HG03060 (cell line): ENCODE measurements at regions not wholly inside any gene's neighbourhood (a gene's known extent, or its start where the extent isn't known, plus 50 kb on each side); places are given as distances from the start of the nearest gene placed in this dataset.
A peak's percentile ranks its signal among the peaks of the same experiment; 100 is the strongest.

Experiments
- ATAC-seq: cut with Tn5 transposase; IDR thresholded peaks from one replicate; pipeline ENCODE4 v1.9.1; 2021; ENCODE audit warnings: low read depth, moderate number of reproducible peaks; ENCODE audit not compliant: unreplicated experiment

DNA sequence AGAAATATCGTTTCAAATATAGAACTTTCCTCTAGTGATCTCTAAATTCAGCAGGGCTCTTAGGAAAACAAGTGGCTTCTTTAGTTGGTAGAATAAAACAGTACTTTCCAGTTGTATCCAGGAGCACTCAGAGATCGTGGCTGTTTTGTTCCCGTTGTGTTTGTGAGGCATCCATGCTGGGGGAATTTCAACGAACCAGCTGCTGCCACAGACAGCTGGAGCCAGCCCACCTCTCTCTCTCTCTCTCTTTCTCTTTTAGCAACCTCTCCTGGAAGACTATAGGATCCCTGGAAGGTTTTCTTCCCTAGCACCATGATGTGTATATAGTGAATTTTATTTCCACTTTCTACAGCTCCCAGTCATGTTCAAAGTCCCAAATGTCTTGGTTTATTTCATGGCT is 1116.0 kb upstream of the SEMA6A start:
- no peak for ATAC-seq

DNA sequence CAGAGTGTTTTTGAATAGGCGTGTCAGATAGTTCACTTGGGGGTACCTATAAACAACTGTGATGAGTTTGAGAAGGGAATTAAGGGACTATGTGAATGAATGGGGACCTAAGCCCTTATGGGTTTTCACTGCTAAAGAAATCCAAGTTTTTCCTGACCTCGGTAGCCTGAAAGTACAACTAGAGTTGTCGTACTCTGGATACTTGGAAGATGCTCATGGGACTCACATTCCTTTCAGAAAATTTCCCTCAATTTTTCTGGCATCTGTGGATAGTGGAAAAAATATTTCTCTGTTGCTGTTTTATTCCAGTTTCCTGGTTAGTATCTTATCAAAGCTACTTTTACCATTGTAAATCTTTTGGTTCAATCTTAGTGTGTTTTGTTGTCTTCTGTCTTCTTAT is 1112.3 kb upstream of the SEMA6A start:
- ATAC-seq: no peak

DNA sequence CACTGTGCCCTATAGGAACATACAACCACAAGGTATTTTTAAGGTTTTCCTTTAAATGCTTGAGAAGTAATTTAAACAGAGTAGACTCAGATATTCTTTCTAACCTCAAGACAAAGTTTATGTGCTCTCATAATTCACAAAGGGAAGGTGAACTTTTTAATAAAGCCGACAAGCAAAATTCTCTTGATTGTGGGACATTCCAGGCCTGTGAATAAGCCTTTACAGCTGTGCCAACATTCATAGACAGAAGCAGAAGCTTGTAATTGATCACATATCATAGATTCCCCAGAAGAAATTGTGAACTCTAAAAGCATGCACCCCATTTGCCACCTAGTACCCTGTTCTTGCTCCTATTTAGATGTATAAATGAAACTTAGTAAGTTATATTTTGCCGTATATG is 1107.8 kb upstream of the SEMA6A start:
- ATAC-seq: no peak

DNA sequence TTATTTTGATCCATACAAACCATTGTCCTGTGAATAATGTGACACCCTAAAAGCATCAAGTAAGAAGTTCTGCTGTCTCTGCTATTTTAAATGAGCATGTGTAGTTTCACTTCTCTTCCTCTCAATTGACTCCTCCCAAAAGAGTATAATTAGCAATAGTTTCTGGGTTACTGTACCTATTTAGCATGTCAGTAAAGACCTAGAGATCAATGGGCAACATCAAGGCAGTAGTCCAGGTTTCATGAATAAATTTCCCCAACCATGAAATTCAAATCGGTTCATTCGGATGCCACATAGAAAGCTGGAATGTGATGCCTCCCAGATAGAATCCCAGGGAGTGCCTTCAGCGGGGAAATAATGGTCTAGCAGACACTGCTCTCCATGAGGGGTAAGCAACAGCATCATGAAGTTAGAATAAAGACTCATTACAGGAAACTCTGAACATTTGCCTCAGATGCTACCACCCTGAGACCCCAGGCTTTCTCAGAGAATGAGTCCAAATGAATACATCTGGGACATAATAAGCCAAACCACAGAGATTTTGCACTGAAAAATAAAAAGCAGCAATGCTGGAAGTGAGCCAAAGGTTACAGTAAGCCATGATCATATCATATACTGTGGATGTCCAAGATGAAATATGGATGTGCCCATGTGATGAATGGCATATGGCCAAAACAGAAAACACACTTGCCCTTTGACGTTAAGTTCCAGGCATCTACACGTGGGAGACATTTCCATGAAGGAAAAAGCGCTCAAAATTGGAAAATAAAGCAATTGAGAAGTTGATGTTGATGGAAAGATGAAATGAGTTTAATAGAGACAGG is 1107.0 kb upstream of the SEMA6A start:
- peak; percentile 88 for ATAC-seq

GRCh38 chr5:117680426-117680825 is 1105.8 kb upstream of the SEMA6A start:
- ATAC-seq: no peak

GRCh38 chr5:117679046-117679445 is 1104.4 kb upstream of the SEMA6A start:
- ATAC-seq: no peak

DNA sequence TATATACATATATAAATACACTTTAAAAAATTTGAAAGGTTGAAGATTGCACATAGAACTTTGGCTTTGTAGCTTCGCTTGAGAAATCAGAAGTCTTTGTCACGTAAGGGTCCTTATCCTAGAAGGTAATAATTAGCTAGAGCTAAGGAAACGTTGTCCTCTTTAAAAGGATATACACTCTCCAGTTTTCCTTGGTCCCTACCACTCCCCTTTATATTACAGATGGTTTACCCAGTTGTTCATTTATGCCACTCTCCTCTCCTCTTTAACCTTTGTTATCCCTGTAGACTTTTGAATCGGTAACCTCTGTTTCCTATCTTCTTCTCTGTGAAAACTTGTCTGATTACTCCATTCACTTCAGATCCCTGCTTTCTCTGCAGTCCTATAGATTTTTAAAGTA is 1101.0 kb upstream of the SEMA6A start:
- no peak for ATAC-seq

GRCh38 chr5:117671551-117671950 is 1096.9 kb upstream of the SEMA6A start:
- no peak for ATAC-seq

DNA sequence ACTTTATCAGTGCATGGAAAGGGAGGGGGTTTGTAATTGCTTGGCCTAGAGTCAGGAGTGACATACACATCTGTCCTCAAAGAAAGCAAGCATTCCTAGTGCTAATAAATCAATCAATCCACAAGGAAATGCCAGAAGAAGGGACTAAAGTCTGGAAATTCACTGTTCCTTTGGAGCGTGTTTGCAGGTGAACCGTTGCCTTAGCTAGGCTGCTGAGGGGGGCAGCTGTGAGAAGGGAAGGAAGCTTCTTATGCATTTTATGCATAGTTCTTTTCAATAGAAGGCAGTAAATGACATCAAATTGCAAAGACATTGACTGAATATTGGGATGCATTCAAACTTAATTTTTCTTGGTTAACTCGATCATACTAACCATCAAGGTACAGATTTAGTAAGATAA is 1092.5 kb upstream of the SEMA6A start:
- ATAC-seq: no peak

GRCh38 chr5:117665121-117665520 is 1090.5 kb upstream of the SEMA6A start:
- ATAC-seq: no peak

GRCh38 chr5:117662361-117662760 is 1087.7 kb upstream of the SEMA6A start:
- ATAC-seq: no peak

- no peak for ATAC-seq
Observed at GRCh38 chr5:117657541-117657940, 1082.9 kb upstream of the SEMA6A start.

DNA sequence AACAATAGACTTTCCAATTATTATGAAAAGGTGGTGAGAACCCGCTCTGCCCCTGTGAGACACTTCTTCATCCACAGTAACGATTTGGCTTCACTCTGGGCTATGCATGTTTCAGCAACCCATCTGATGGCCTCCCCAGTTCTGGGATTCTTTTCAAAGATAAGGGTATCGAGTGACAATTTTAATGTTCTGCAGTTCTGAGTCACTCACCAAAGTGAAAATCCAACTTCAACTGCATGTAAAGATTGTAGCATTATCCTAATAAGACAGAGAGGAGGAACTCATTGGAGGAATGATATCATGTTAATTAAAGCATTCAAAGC is 1078.3 kb upstream of the SEMA6A start:
- no peak for ATAC-seq

DNA sequence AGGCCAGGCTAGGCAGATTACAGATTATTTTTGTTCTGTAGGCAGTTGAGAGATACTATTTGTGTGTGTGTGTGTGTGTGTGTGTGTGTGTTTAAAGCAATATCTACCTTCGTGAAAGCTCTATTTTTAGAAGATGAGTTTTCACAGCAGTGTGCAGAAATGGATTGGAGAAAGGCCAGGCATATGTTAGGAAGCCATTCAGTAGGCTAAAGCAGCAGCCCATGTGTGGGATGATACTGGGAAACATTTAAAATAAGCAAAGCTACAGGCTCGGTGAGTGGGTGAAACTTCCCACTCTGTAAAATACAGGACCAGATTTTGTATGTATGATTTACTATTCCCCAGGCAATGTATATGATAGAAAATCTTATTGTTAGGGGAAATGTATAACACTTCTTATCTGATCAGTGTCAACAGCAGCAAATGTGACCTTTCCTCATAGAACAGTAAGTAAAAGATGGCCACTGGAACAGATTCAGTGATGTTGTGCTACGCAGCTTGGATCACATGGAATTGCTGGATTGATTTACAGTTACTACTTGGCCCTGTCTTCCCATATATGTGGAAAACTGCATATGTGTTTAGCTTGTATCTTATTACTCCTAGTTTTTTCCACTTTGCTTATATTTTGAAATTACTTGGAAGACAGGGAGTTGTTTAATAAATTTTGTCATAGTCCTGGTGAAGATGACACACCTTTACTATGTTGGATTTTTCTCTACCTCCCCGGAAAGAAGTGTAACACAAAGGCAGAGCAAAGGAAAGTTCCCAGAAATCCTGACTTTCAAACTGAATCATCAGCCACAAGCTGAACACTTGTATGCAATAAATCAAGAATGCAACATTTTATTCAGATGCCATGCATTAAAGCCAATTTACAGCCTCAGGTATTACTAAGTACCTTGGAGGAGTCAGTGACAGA is 1077.7 kb upstream of the SEMA6A start:
- ATAC-seq: no peak

GRCh38 chr5:117649821-117650220 is 1075.2 kb upstream of the SEMA6A start:
- ATAC-seq: no peak

DNA sequence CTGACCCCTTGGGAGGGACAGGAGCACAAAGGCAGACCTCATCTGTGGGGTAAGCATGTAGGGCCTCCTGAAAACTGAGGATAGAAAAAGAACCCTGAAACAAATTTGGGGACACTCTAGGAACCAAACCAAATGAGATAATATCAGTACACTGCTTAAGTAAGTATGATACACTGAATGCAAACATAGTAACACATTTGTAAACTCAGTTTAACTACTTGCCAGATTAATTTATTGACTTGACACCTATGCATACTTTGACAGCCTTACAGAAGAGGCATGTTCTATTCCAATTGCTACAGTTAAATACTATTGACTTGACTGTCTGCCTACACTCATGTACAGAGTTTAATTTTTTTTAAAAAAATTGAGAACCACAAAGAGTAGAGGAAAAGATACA is 1070.8 kb upstream of the SEMA6A start:
- no peak for ATAC-seq

DNA sequence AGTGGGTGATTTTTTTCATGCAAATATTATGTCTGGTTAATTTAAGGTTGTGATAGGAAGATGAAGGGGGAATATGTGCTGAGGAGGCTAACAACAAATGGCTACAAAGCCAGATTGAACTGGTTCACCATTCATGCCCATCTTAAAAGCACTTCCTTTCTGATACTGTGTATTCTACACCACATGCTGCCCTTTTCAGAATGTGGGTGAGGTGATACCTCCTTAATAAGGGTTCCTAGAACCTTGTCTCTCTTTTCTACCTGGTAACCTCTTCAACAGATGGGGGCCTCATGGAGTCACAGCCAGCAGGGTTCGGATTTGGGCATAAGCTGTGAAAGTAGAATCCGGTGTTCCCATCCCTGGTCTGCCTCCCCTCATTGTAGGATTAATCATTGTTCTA is 1064.0 kb upstream of the SEMA6A start:
- no peak for ATAC-seq

DNA sequence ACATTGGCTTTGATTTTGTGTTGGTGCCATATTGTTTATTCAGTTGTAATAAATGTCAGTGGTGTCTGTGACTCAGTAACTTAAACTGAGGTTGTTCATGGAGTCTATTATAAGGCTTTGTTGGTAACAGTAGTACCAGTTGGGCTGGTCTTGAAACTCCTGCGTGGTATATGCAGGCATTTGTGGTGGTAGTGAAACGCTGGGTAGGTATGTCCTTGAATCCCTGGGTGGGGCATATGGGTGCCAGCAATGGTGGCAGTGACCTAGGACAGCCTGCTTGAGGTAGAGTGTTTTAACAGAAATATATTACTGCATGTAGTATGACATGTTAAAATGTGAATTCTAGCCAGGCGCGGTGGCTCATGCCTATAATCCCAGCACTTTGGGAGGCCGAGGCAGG is 1058.5 kb upstream of the SEMA6A start:
- no peak for ATAC-seq

DNA sequence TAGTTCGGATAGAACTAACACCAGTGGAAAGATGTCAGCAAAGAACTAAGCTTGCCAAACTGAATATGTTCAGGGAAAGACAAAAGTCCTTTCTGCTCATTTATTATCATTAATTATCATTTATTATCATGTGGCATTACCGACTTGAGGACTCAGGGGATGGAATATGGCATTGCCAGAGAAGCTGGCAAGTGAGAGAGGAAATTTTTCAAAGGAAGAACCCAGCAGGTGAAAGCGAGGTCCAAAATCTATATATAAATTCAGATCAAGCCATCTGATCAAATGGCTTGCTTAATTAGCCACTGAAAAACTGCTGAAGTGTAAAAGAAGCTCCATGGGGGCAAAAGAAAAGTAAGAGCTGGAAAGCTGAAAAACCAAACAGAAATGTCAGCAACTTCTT is 1049.6 kb upstream of the SEMA6A start:
- no peak for ATAC-seq

GRCh38 chr5:117623042-117623805 is 1048.6 kb upstream of the SEMA6A start:
- no peak for ATAC-seq

DNA sequence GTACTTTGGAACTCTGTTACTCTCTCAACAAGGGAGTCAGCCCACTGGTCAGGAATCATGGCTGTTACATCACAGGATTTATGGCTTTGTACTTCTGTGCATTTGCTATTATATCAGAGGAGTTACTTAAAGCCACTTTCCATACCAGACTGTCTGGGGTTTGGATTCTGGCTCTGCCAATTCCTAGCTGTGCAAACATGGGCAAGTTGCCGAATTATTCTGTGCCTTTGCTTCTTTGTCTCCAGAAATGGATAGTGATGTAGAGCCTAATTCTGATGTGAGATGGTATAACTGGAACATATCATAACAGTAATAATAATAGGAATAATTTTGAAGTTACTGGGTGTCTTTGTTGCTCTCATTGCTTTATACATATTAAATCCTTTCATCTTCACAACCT is 1047.3 kb upstream of the SEMA6A start:
- ATAC-seq: no peak
